IMR-90 (cell line): ENCODE measurements at regions not wholly inside any gene's neighbourhood (a gene's known extent, or its start where the extent isn't known, plus 50 kb on each side); places are given as distances from the start of the nearest gene placed in this dataset.
"Not testable (repeated sequence)": the region's sequence is repeated elsewhere in the genome, so short reads cannot be mapped to it uniquely, and the experiment has no call there.

Source experiments
- CTCF ChIP-seq: conservative IDR thresholded peaks from 2 replicates; pipeline ENCODE4 v1.5.1; 2012; ENCODE audit warnings: mild to moderate bottlenecking, low read depth, low read length, improper control_type of control experiment
- FOS ChIP-seq: fragments of 150-350 bp; IDR thresholded peaks from 2 replicates; pipeline ENCODE4 v1.6.1; 2016; ENCODE audit warnings: low read depth, low read length
- MXI1 ChIP-seq: IDR thresholded peaks from 2 replicates; pipeline ENCODE4 v1.6.1; 2012; ENCODE audit warnings: low read depth, mild to moderate bottlenecking, low read length, moderate library complexity, borderline replicate concordance
- POLR2A ChIP-seq: IDR thresholded peaks from 2 replicates; pipeline ENCODE4 v1.6.1; 2012; ENCODE audit warnings: mild to moderate bottlenecking, low read depth, low read length
- RCOR1 ChIP-seq: IDR thresholded peaks from 2 replicates; pipeline ENCODE4 v1.6.1; 2012; ENCODE audit warnings: mild to moderate bottlenecking, low read length, improper control_type of control experiment; ENCODE audit not compliant: insufficient replicate concordance
- USF2 ChIP-seq: fragments of 150-350 bp; IDR thresholded peaks from 2 replicates; pipeline ENCODE4 v1.6.1; 2017; ENCODE audit warnings: mild to moderate bottlenecking, antibody characterized with exemption, low read length, low read depth

GRCh38 chr12:111242817-111243216 is 126.1 kb downstream of the PHETA1 start:
- TF ChIP-seq CTCF, POLR2A, USF2, MXI1, FOS, RCOR1: not testable (repeated sequence)
